ENCODE measurements at regions not wholly inside any gene's neighbourhood (a gene's known extent, or its start where the extent isn't known, plus 50 kb on each side); places are given as distances from the start of the nearest gene placed in this dataset.

GRCh38 chr1:170823120-170823519 is 112.2 kb upstream of the MROH9 start:
- H3K27ac Mint-ChIP-seq, result no peak overlapping the region
- Histone ChIP-seq H3K36me3 (no peaks in the 10 kb centered on the region), H3K4me3 (no peak overlapping the region), H3K27ac (no peak overlapping the region), H3K9ac (no peak overlapping the region), H3K9me3 (ENCODE audit: low read depth) (no peaks in the 10 kb centered on the region), H3K4me1 (peaks cover 2% of the 10 kb centered on the region), H4K20me1 (ENCODE audit: low read depth) (no peaks in the 10 kb centered on the region), H3K4me2 (no peak overlapping the region), H3F3A (ENCODE audit: low read depth) (no peaks in the 10 kb centered on the region), H3K79me2 (ENCODE audit: low read depth) (no peaks in the 10 kb centered on the region), H2AFZ (replicated peaks) (no peak overlapping the region), H3K27me3 (no peaks in the 10 kb centered on the region)
- DNase-seq (ENCODE audit: low spot score), result no peak
- TF ChIP-seq EZH2 (IDR thresholded peaks at IDR 0.05) (no peak), EZH2phosphoT487 (IDR thresholded peaks at IDR 0.05) (no peak), CTCF (IDR thresholded peaks at IDR 0.05) (no peak)
- no peaks in the 10 kb centered on the region for H3K36me3 Mint-ChIP-seq
- H3K9me3 Mint-ChIP-seq, result no peaks in the 10 kb centered on the region
- H3K4me1 Mint-ChIP-seq, result no peaks in the 10 kb centered on the region
- H3K27me3 Mint-ChIP-seq (ENCODE audit: insufficient read depth, low read depth), result no peaks in the 10 kb centered on the region
- H3K4me3 Mint-ChIP-seq, result no peak overlapping the region

GRCh38 chr1:170831276-170831675 is 104.1 kb upstream of the MROH9 start:
- H3K79me2 ChIP-seq (ENCODE audit: low read depth), result no peaks in the 10 kb centered on the region
- H3K4me1 ChIP-seq, result no peaks in the 10 kb centered on the region
- Mint-ChIP-seq H3K4me3 (no peak overlapping the region), H3K27ac (no peak overlapping the region), H3K36me3 (no peaks in the 10 kb centered on the region), H3K27me3 (ENCODE audit: insufficient read depth, low read depth) (peaks cover 5% of the 10 kb centered on the region), H3K4me1 (no peaks in the 10 kb centered on the region), H3K9me3 (peaks cover 16% of the 10 kb centered on the region)
- H3K9me3 ChIP-seq (ENCODE audit: low read depth), result no peaks in the 10 kb centered on the region
- H3K27ac ChIP-seq, result no peak overlapping the region
- no peak overlapping the region for H3K9ac ChIP-seq
- no peak overlapping the region for H3K4me2 ChIP-seq
- H3F3A ChIP-seq (ENCODE audit: low read depth), result no peaks in the 10 kb centered on the region
- no peak overlapping the region for H2AFZ ChIP-seq (replicated peaks)
- no peak overlapping the region for H3K4me3 ChIP-seq
- no peak for TF ChIP-seq EZH2phosphoT487 (IDR thresholded peaks at IDR 0.05)
- no peaks in the 10 kb centered on the region for H3K27me3 ChIP-seq
- no peak for DNase-seq (ENCODE audit: low spot score)
- H4K20me1 ChIP-seq (ENCODE audit: low read depth), result no peaks in the 10 kb centered on the region
- no peaks in the 10 kb centered on the region for H3K36me3 ChIP-seq

GRCh38 chr1:170836141-170836540 is 99.2 kb upstream of the MROH9 start:
- Mint-ChIP-seq H3K4me1 (no peaks in the 10 kb centered on the region), H3K9me3 (peaks cover 16% of the 10 kb centered on the region), H3K36me3 (no peaks in the 10 kb centered on the region), H3K4me3 (no peak overlapping the region), H3K27me3 (ENCODE audit: insufficient read depth, low read depth) (peaks cover 5% of the 10 kb centered on the region), H3K27ac (no peak overlapping the region)
- no peaks in the 10 kb centered on the region for H3K27me3 ChIP-seq
- no peak overlapping the region for H3K4me2 ChIP-seq
- no peaks in the 10 kb centered on the region for H3K4me1 ChIP-seq
- TF ChIP-seq EZH2phosphoT487 (IDR thresholded peaks at IDR 0.05), result no peak
- TF ChIP-seq EZH2 (IDR thresholded peaks at IDR 0.05), result no peak
- H3K9me3 ChIP-seq (ENCODE audit: low read depth), result no peaks in the 10 kb centered on the region
- DNase-seq (ENCODE audit: low spot score), result no peak
- no peaks in the 10 kb centered on the region for H3K79me2 ChIP-seq (ENCODE audit: low read depth)
- no peaks in the 10 kb centered on the region for H4K20me1 ChIP-seq (ENCODE audit: low read depth)
- H3K36me3 ChIP-seq, result no peaks in the 10 kb centered on the region
- no peak overlapping the region for H3K27ac ChIP-seq
- H3K4me3 ChIP-seq, result no peak overlapping the region
- no peak overlapping the region for H3K9ac ChIP-seq
- H3F3A ChIP-seq (ENCODE audit: low read depth), result no peaks in the 10 kb centered on the region
- H2AFZ ChIP-seq (replicated peaks), result no peak overlapping the region

GRCh38 chr1:170840371-170840770 is 95.0 kb upstream of the MROH9 start:
- Mint-ChIP-seq H3K36me3 (no peaks in the 10 kb centered on the region), H3K4me1 (no peaks in the 10 kb centered on the region), H3K27me3 (ENCODE audit: insufficient read depth, low read depth) (no peaks in the 10 kb centered on the region), H3K4me3 (no peak overlapping the region), H3K9me3 (peaks cover 1% of the 10 kb centered on the region), H3K27ac (no peak overlapping the region)
- Histone ChIP-seq H3K79me2 (ENCODE audit: low read depth) (no peaks in the 10 kb centered on the region), H3K27me3 (no peaks in the 10 kb centered on the region), H2AFZ (replicated peaks) (no peak overlapping the region), H3K27ac (no peak overlapping the region), H3K9me3 (ENCODE audit: low read depth) (no peaks in the 10 kb centered on the region), H3K4me2 (no peak overlapping the region), H3K36me3 (no peaks in the 10 kb centered on the region), H3K4me1 (no peaks in the 10 kb centered on the region), H3K4me3 (no peak overlapping the region), H3K9ac (no peak overlapping the region), H3F3A (ENCODE audit: low read depth) (no peaks in the 10 kb centered on the region), H4K20me1 (ENCODE audit: low read depth) (no peaks in the 10 kb centered on the region)
- TF ChIP-seq CTCF (IDR thresholded peaks at IDR 0.05) (no peak), EZH2phosphoT487 (IDR thresholded peaks at IDR 0.05) (no peak), EZH2 (IDR thresholded peaks at IDR 0.05) (no peak)
- DNase-seq (ENCODE audit: low spot score), result no peak
